AG10803 (cell line): ENCODE measurements at regions not wholly inside any gene's neighbourhood (a gene's known extent, or its start where the extent isn't known, plus 50 kb on each side); places are given as distances from the start of the nearest gene placed in this dataset.

Experiments
- DNase-seq: peaks from one replicate; pipeline ENCODE4 v3.0.0; 2010; ENCODE audit warnings: low read depth
- H3K4me3 ChIP-seq: 2 replicates; pipeline ENCODE4 v1.5.1; 2011; ENCODE audit warnings: mild to moderate bottlenecking, low read length, control low read depth
- TF ChIP-seq, protein P1 (sequence below): conservative IDR thresholded peaks from 2 replicates; pipeline ENCODE4 v1.5.1; 2011; ENCODE audit warnings: mild to moderate bottlenecking, low read length, control low read depth, inconsistent platforms

DNA sequence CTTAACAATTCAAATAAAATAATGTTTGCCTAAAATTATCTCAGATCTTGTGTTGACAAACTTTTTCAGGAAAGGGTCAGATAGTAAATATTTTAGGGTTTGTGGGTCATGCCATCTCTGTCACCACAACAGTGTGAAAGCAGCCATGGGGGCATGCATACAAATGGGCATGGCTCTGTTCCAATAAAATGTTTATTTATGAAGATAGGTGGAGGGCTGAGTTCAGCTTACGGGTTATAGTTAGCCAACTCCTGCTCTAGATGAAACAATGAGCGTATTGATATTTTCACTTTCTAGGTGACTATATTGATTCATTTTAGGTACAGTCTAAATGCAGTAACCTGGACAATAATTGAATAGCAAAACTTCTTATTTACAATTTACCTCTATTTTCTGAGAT lies 533.8 kb upstream of the CLINT1 start:
- H3K4me3 ChIP-seq = no peak overlapping the region
- TF ChIP-seq, protein P1, sequence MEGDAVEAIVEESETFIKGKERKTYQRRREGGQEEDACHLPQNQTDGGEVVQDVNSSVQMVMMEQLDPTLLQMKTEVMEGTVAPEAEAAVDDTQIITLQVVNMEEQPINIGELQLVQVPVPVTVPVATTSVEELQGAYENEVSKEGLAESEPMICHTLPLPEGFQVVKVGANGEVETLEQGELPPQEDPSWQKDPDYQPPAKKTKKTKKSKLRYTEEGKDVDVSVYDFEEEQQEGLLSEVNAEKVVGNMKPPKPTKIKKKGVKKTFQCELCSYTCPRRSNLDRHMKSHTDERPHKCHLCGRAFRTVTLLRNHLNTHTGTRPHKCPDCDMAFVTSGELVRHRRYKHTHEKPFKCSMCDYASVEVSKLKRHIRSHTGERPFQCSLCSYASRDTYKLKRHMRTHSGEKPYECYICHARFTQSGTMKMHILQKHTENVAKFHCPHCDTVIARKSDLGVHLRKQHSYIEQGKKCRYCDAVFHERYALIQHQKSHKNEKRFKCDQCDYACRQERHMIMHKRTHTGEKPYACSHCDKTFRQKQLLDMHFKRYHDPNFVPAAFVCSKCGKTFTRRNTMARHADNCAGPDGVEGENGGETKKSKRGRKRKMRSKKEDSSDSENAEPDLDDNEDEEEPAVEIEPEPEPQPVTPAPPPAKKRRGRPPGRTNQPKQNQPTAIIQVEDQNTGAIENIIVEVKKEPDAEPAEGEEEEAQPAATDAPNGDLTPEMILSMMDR = no peak
- no peak for DNase-seq

DNA sequence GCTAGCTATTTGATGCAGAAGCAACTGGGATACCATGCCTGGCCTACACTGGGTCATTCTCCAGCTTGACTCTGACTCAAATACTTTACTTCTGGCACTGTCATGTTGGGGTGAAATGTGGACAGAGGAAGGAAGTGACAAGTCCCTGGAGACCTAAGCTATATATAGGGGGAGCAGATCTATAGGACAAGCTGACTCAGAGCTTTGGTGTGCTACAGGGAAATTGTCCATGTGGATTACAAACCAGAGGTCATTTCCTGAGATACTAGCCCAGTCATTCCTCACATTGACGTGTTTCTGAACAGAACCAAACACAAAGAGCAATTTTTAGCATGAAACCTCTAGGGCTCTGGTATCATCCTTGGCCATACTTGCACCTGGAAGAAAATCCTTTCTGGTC lies 531.6 kb upstream of the CLINT1 start:
- TF ChIP-seq, protein P1 = no peak
- H3K4me3 ChIP-seq = no peak overlapping the region
- DNase-seq = peak; percentile 59

DNA sequence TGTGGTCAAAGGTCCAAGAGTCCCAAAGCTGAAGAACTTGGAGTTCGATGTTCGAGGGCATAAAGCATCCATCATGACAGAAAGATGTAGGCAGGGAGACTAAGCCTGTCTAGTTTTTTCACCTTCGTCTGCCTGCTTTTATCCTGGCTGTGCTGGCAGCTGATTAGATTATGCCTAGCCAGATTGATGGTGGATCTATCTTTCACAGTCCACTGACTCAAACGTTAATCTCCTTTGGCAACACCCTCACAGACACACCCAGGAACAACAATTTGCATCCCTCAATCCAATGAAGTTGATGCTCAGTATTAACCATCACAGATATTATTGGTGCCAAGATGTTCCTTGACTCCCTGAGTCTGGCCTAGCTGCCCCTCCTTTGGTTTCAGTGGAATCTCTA lies 530.8 kb upstream of the CLINT1 start:
- no peak for DNase-seq
- H3K4me3 ChIP-seq = no peak overlapping the region
- TF ChIP-seq, protein P1 = no peak

DNA sequence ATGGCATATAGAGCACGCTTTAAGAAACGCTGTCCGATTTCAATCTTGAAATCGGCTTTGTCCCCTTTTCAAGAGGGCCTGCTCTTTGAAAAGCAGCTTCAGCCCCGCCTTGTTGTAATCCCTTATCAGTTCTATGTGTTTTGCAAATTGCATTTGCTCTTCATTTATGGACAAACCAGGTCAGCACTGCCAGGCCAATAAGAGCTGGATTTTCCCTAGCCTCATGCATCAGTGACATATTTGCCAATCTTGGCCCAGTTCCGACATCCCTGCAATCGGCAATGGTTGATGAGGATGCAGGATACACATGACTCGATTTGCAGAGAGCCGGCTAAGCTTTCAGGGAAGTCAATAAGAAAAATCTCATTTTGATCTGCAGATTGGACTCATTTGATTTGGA lies 529.1 kb upstream of the CLINT1 start:
- no peak overlapping the region for H3K4me3 ChIP-seq
- TF ChIP-seq, protein P1 = no peak
- no peak for DNase-seq

DNA sequence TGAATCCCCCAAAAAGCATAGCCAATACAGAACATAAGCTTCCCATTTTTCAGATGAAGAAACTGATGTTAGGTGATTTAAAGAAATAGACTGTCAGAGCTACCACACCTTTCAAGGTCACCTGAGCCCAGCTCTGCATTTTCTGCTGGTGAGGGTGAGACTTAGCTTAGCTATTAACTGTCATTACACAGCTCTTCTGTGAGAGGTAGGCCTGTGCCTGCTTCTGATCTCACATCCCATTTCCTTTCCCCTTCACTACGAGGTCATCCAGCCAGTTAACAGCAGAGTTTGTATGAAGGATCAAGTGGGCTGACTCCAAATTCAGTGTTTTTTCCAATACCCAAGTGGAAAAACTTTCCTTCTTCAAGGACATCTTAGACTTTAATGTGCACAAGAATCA lies 528.6 kb upstream of the CLINT1 start:
- DNase-seq = no peak
- TF ChIP-seq, protein P1 = no peak
- H3K4me3 ChIP-seq = no peak overlapping the region

DNA sequence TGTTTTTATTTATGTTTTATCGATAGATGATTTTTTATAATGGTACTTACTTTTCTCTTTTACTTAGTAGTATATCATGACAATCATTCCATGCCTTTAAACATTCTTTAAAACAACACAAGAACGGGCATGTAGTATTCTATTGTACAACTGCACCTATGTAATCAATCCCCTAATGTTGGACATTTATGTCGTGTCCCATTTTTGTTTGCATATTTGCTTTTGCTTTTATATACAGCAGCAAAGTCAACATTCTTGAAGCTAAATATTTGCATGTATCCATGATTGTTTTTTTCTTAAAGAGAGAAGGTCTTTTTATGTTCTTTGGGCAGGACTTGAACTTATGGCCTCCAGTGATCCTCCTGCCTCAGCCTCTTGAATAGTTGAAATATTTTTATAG lies 527.0 kb upstream of the CLINT1 start:
- no peak overlapping the region for H3K4me3 ChIP-seq
- no peak for DNase-seq
- TF ChIP-seq, protein P1 = no peak

DNA sequence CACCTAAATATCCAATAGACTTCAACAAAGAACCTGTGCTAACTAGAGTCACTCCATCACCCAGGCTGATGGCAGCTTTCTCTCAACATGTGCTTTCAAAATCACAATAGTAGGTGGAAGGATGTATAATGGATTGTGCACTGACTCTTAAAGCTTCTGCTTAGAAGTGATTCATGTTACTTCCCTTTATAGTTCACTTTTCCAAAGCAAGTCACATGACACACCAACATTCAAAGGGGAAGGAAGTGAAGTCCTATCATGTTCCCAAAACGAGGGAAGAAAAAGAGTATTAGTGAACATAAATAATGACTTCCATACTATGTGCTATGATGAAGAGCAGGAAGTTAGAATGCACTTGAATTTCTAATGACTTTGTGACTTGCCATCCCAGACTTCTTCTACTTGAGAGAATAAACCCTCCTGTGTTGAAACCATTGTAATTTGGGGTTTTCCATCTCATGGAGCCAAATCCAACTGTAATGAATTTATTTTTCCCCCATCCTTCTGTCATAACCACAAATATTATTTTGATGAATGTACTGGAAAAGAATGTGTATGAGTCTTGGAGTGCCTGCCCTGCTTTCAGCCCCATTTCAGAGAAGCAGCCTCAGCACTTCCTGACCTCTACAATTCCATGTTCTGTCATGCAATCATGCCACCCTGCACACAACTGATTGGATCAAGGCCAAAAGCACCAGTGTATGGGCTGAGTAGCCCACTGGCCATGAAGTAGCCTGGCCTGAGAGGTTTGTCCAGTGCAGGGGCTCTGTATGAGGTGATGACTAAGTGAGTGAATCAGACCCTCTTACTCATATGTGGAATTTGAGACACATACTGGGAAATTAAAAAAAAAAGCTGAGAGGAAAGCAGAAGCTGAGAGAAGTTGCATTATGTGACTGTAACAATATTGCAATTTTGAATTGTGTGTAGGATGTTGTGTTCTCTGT lies 525.9 kb upstream of the CLINT1 start:
- peak; percentile 96 for DNase-seq
- no peak overlapping the region for H3K4me3 ChIP-seq
- TF ChIP-seq, protein P1 = no peak
